GM12878 (cell line): ENCODE measurements at regions not wholly inside any gene's neighbourhood (a gene's known extent, or its start where the extent isn't known, plus 50 kb on each side); places are given as distances from the start of the nearest gene placed in this dataset.

Source experiments
- ATAC-seq: fragments of 200-7000 bp; cut with Tn5 transposase; 3 replicates; pipeline ENCODE4 v1.9.1; 2020; ENCODE audit warnings: mild to moderate bottlenecking, moderate library complexity
- BruUV-seq: library from RNA; stranded (reverse); fragments of 400-500 nt; replicated peaks from 2 replicates; lab custom pipeline; 2021; lab: Mats Ljungman, UMichigan
- CTCF ChIA-PET: fragments of 300-600 bp; sonication (Branson Sonifier 250); formaldehyde crosslinking; extraction: SDS; loops from one replicate; lab custom pipeline; 2021; ENCODE audit warnings: inconsistent platforms; lab: Yijun Ruan, JAX
- POLR2A ChIA-PET: fragments of 350-600 bp; formaldehyde crosslinking; extraction: SDS; loops from one replicate; lab custom pipeline; 2021; ENCODE audit warnings: inconsistent platforms; lab: Charles Lee
- RAD21 ChIA-PET: fragments of 300-600 bp; sonication (Branson Sonifier 250); formaldehyde crosslinking; loops from one replicate; lab custom pipeline; 2023; ENCODE audit warnings: antibody characterized with exemption; ENCODE audit not compliant: unreplicated experiment; lab: Charles Lee
- SMC1A ChIA-PET: fragments of 300-600 bp; sonication (Branson Sonifier 250); formaldehyde crosslinking; loops from one replicate; lab custom pipeline; 2023; ENCODE audit not compliant: unreplicated experiment, uncharacterized antibody; lab: Charles Lee
- DNase-seq: peaks from one replicate; pipeline ENCODE4 v3.0.0-alpha.2; 2011; ENCODE audit warnings: low read depth, low spot score
- FAIRE-seq: peaks from 3 replicates; lab custom pipeline; 2011; peaks lifted over from hg19 to GRCh38; lab: Jason Lieb, UNC
- H2AFZ ChIP-seq: 2 replicates; pipeline ENCODE4 v1.6.0; 2011; ENCODE audit warnings: low read depth, low read length, control low read depth; ENCODE audit not compliant: control insufficient read depth
- H3K27ac ChIP-seq: 2 replicates; pipeline ENCODE4 v1.5.1; 2011; ENCODE audit warnings: control low read depth; ENCODE audit not compliant: control insufficient read depth, insufficient read depth
- H3K27me3 ChIP-seq, 2 experiments: replicated peaks in 1 of 2; 2 replicates each; pipeline versions ENCODE4 v1.6.0 to v1.6.1; 2011; ENCODE audit warnings: low read length in 1 of 2; ENCODE audit not compliant: control insufficient read depth in 2 of 2, insufficient read depth in 2 of 2
- H3K36me3 ChIP-seq, 2 experiments: 2 replicates each; pipeline ENCODE4 v1.5.1; 2011; ENCODE audit warnings: low read length in 1 of 2; ENCODE audit not compliant: control insufficient read depth in 2 of 2, insufficient read depth in 2 of 2
- H3K4me1 ChIP-seq: 2 replicates; pipeline ENCODE4 v1.6.1; 2011; ENCODE audit warnings: mild to moderate bottlenecking, low read length, moderate library complexity, mixed read lengths; ENCODE audit not compliant: control insufficient read depth, insufficient read depth
- H3K4me2 ChIP-seq: 2 replicates; pipeline ENCODE4 v1.6.0; 2011; ENCODE audit warnings: control low read depth; ENCODE audit not compliant: control insufficient read depth, insufficient read depth
- H3K4me3 ChIP-seq: fragments of 200-600 bp; sonication (generic); 2 replicates; pipeline ENCODE4 v1.5.1; 2016
- H3K79me2 ChIP-seq: 2 replicates; pipeline ENCODE4 v1.6.0; 2011; ENCODE audit warnings: low read length; ENCODE audit not compliant: control insufficient read depth, insufficient read depth
- H3K9ac ChIP-seq: 2 replicates; pipeline ENCODE4 v1.8.0; 2011; ENCODE audit warnings: low read length, control low read depth, mixed read lengths; ENCODE audit not compliant: control insufficient read depth, insufficient read depth
- H3K9me3 ChIP-seq: replicated peaks from 3 replicates; pipeline ENCODE4 v1.5.1; 2011; ENCODE audit warnings: mild to moderate bottlenecking, low read length; ENCODE audit not compliant: control insufficient read depth, insufficient read depth
- H4K20me1 ChIP-seq: 2 replicates; pipeline ENCODE4 v1.6.0; 2011; ENCODE audit not compliant: control insufficient read depth, insufficient read depth
- DPF2 ChIP-seq: fragments of 450-650 bp; IDR thresholded peaks from 2 replicates; pipeline ENCODE4 v1.6.1; 2017; ENCODE audit warnings: mild to moderate bottlenecking
- FOS ChIP-seq: IDR thresholded peaks from 3 replicates; pipeline ENCODE4 v1.6.1; 2011; ENCODE audit warnings: borderline replicate concordance; ENCODE audit not compliant: insufficient read length; ENCODE audit errors: extremely low read depth
- FOXK2 ChIP-seq: fragments of 450-650 bp; IDR thresholded peaks from 2 replicates; pipeline ENCODE4 v1.6.1; 2017; ENCODE audit warnings: mild to moderate bottlenecking, moderate library complexity
- HDAC6 ChIP-seq: fragments of 200-600 bp; sonication (generic); IDR thresholded peaks from one replicate; pipeline ENCODE4 v1.8.0; 2017; ENCODE audit warnings: antibody characterized with exemption; ENCODE audit not compliant: unreplicated experiment
- MYC ChIP-seq: IDR thresholded peaks from 2 replicates; pipeline ENCODE4 v1.6.1; 2011; ENCODE audit warnings: mild to moderate bottlenecking, low read length, moderate library complexity, inconsistent platforms; ENCODE audit not compliant: insufficient read depth, insufficient replicate concordance, insufficient read length, severe bottlenecking
- NFYA ChIP-seq: IDR thresholded peaks from 2 replicates; pipeline ENCODE4 v1.6.1; 2011; ENCODE audit warnings: low read depth, mild to moderate bottlenecking, low read length, improper control_type of control experiment, borderline replicate concordance
- NR2C1 ChIP-seq: fragments of 450-650 bp; IDR thresholded peaks from 2 replicates; pipeline ENCODE4 v1.6.1; 2017; ENCODE audit warnings: antibody characterized with exemption, mild to moderate bottlenecking, moderate library complexity
- PAX5 ChIP-seq: IDR thresholded peaks from 2 replicates; pipeline ENCODE4 v1.6.1; 2011; ENCODE audit warnings: low read depth, low read length, borderline replicate concordance
- POLR2AphosphoS5 ChIP-seq: IDR thresholded peaks from 2 replicates; pipeline ENCODE4 v1.6.1; 2011; ENCODE audit warnings: mild to moderate bottlenecking, low read length, inconsistent platforms
- RAD51 ChIP-seq: fragments of 450-650 bp; IDR thresholded peaks from 2 replicates; pipeline ENCODE4 v1.6.1; 2016; ENCODE audit warnings: moderate library complexity, mild to moderate bottlenecking, inconsistent platforms
- RBBP5 ChIP-seq: fragments of 200-600 bp; sonication (generic); conservative IDR thresholded peaks from 2 replicates; pipeline ENCODE4 v1.6.1; 2016
- RFX5 ChIP-seq: IDR thresholded peaks from 2 replicates; pipeline ENCODE4 v1.6.1; 2011; ENCODE audit warnings: low read depth, low read length, improper control_type of control experiment
- SIN3A ChIP-seq: IDR thresholded peaks from 2 replicates; pipeline ENCODE4 v1.6.1; 2012; ENCODE audit warnings: low read depth, low read length, improper control_type of control experiment
- SIX5 ChIP-seq: IDR thresholded peaks from 2 replicates; pipeline ENCODE4 v1.6.1; 2011; ENCODE audit warnings: mild to moderate bottlenecking, low read depth, low read length, moderate library complexity; ENCODE audit not compliant: severe bottlenecking
- SREBF2 ChIP-seq: IDR thresholded peaks from 2 replicates; pipeline ENCODE4 v1.6.1; 2012; ENCODE audit warnings: mild to moderate bottlenecking, low read length
- WGBS: methylation state at CpG from one replicate; pipeline ENCODE4 v1.1.6; 2016; ENCODE audit warnings: low lambda C conversion rate; ENCODE audit not compliant: insufficient replicate concordance, insufficient coverage; ENCODE audit errors: missing lambda C conversion rate; 5-methylcytosine and 5-hydroxymethylcytosine counted together
- in situ Hi-C: fragments of 300-500 bp; cut with MboI; formaldehyde crosslinking; loops from 9 replicates; pipeline ENCODE4 v1.14.3; 2018; ENCODE audit warnings: mixed read lengths
- intact Hi-C: fragments of 100-400 bp; cut with micrococcal nuclease; formaldehyde crosslinking; loops from one replicate; pipeline ENCODE4 v1.14.2; 2022; ENCODE audit not compliant: unreplicated experiment
- TF ChIP-seq, protein P1 (sequence below): fragments of 450-650 bp; IDR thresholded peaks from 2 replicates; pipeline ENCODE4 v1.6.1; 2016; ENCODE audit warnings: mild to moderate bottlenecking
- TF ChIP-seq, protein P2 (sequence below): IDR thresholded peaks from 2 replicates; pipeline ENCODE4 v1.6.1; 2011; ENCODE audit warnings: low read depth, mild to moderate bottlenecking, low read length, moderate library complexity, borderline replicate concordance; ENCODE audit errors: extremely low read depth
- TF ChIP-seq, protein P3 (sequence below): fragments of 450-650 bp; IDR thresholded peaks from 2 replicates; pipeline ENCODE4 v1.6.1; 2017; ENCODE audit warnings: antibody characterized with exemption, mild to moderate bottlenecking, moderate library complexity

DNA sequence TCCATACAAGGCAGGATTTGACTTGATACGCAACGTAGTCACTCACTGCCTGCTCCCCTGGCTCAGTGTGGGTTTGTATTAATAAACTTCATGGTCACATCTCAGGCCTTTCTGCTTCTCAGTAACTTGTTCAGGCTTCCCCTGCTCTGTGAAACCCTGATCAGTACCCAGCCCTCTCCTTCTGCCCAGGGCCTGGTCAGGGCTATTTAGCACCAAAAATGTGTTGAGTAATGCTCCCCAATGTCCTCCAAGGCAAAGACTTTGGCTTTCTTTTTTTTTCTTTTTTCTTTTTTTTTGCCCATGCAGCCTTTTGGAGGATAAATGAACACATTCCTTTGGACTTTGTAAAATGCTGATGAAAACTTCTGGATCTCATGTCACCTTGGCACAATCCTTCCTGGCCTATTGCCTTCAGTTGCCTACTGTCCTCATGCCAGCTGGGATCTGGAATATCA, 399.2 kb upstream of the KLF4 start:
- no peak overlapping the region for H3K4me3 ChIP-seq
- H3K9me3 ChIP-seq = no peaks in the 10 kb centered on the region; the same call in 2 of the 3 replicates
- FAIRE-seq = no peak
- no peaks in the 10 kb centered on the region for H3K27me3 ChIP-seq
- TF ChIP-seq NFYA (no peak), RAD51 (no peak), NR2C1 (no peak), RBBP5 (no peak), PAX5 (no peak), FOS (no peak), DPF2 (no peak), MYC (no peak), POLR2AphosphoS5 (no peak), HDAC6 (no peak), FOXK2 (no peak), SREBF2 (no peak), SIN3A (no peak), SIX5 (no peak), RFX5 (no peak)
- TF ChIP-seq, protein P1, sequence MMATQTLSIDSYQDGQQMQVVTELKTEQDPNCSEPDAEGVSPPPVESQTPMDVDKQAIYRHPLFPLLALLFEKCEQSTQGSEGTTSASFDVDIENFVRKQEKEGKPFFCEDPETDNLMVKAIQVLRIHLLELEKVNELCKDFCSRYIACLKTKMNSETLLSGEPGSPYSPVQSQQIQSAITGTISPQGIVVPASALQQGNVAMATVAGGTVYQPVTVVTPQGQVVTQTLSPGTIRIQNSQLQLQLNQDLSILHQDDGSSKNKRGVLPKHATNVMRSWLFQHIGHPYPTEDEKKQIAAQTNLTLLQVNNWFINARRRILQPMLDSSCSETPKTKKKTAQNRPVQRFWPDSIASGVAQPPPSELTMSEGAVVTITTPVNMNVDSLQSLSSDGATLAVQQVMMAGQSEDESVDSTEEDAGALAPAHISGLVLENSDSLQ = no peak
- TF ChIP-seq, protein P2, sequence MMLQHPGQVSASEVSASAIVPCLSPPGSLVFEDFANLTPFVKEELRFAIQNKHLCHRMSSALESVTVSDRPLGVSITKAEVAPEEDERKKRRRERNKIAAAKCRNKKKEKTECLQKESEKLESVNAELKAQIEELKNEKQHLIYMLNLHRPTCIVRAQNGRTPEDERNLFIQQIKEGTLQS = no peak
- TF ChIP-seq, protein P3, sequence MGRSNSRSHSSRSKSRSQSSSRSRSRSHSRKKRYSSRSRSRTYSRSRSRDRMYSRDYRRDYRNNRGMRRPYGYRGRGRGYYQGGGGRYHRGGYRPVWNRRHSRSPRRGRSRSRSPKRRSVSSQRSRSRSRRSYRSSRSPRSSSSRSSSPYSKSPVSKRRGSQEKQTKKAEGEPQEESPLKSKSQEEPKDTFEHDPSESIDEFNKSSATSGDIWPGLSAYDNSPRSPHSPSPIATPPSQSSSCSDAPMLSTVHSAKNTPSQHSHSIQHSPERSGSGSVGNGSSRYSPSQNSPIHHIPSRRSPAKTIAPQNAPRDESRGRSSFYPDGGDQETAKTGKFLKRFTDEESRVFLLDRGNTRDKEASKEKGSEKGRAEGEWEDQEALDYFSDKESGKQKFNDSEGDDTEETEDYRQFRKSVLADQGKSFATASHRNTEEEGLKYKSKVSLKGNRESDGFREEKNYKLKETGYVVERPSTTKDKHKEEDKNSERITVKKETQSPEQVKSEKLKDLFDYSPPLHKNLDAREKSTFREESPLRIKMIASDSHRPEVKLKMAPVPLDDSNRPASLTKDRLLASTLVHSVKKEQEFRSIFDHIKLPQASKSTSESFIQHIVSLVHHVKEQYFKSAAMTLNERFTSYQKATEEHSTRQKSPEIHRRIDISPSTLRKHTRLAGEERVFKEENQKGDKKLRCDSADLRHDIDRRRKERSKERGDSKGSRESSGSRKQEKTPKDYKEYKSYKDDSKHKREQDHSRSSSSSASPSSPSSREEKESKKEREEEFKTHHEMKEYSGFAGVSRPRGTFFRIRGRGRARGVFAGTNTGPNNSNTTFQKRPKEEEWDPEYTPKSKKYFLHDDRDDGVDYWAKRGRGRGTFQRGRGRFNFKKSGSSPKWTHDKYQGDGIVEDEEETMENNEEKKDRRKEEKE = no peak
- 71% methylated on average over 2 of the region's 2 CpGs for WGBS
- no peak overlapping the region for H3K4me2 ChIP-seq
- H3K9ac ChIP-seq = no peak overlapping the region
- in situ Hi-C loops (no loop called here), intact Hi-C loops (no loop called here)
- BruUV-seq = no TSS peak
- ChIA-PET POLR2A (no interaction called here), SMC1A (no interaction called here), RAD21 (no interaction called here), CTCF (no interaction called here)
- peaks cover 3% of the 10 kb centered on the region for H3K4me1 ChIP-seq
- no peaks in the 10 kb centered on the region for H3K79me2 ChIP-seq
- no peaks in the 10 kb centered on the region for H4K20me1 ChIP-seq
- no peaks in the 10 kb centered on the region for H3K36me3 ChIP-seq
- ATAC-seq = no peak
- no peak for DNase-seq
- no peak overlapping the region for H2AFZ ChIP-seq
- H3K27ac ChIP-seq = no peak overlapping the region
